GM12878 (cell line): ENCODE measurements at regions not wholly inside any gene's neighbourhood (a gene's known extent, or its start where the extent isn't known, plus 50 kb on each side); places are given as distances from the start of the nearest gene placed in this dataset.

Experiments used
- ATAC-seq: fragments of 200-7000 bp; cut with Tn5 transposase; 3 replicates; pipeline ENCODE4 v1.9.1; 2020; ENCODE audit warnings: mild to moderate bottlenecking, moderate library complexity
- BruUV-seq: library from RNA; stranded (reverse); fragments of 400-500 nt; replicated peaks from 2 replicates; lab custom pipeline; 2021; lab: Mats Ljungman, UMichigan
- CTCF ChIA-PET: fragments of 300-600 bp; sonication (Branson Sonifier 250); formaldehyde crosslinking; extraction: SDS; loops from one replicate; lab custom pipeline; 2021; ENCODE audit warnings: inconsistent platforms; lab: Yijun Ruan, JAX
- POLR2A ChIA-PET: fragments of 350-600 bp; formaldehyde crosslinking; extraction: SDS; loops from one replicate; lab custom pipeline; 2021; ENCODE audit warnings: inconsistent platforms; lab: Charles Lee
- RAD21 ChIA-PET: fragments of 300-600 bp; sonication (Branson Sonifier 250); formaldehyde crosslinking; loops from one replicate; lab custom pipeline; 2023; ENCODE audit warnings: antibody characterized with exemption; ENCODE audit not compliant: unreplicated experiment; lab: Charles Lee
- SMC1A ChIA-PET: fragments of 300-600 bp; sonication (Branson Sonifier 250); formaldehyde crosslinking; loops from one replicate; lab custom pipeline; 2023; ENCODE audit not compliant: unreplicated experiment, uncharacterized antibody; lab: Charles Lee
- DNase-seq: peaks from one replicate; pipeline ENCODE4 v3.0.0-alpha.2; 2011; ENCODE audit warnings: low read depth, low spot score
- FAIRE-seq: peaks from 3 replicates; lab custom pipeline; 2011; peaks lifted over from hg19 to GRCh38; lab: Jason Lieb, UNC
- H2AFZ ChIP-seq: 2 replicates; pipeline ENCODE4 v1.6.0; 2011; ENCODE audit warnings: low read depth, low read length, control low read depth; ENCODE audit not compliant: control insufficient read depth
- H3K27ac ChIP-seq: 2 replicates; pipeline ENCODE4 v1.5.1; 2011; ENCODE audit warnings: control low read depth; ENCODE audit not compliant: control insufficient read depth, insufficient read depth
- H3K27me3 ChIP-seq, 2 experiments: replicated peaks in 1 of 2; 2 replicates each; pipeline versions ENCODE4 v1.6.0 to v1.6.1; 2011; ENCODE audit warnings: low read length in 1 of 2; ENCODE audit not compliant: control insufficient read depth in 2 of 2, insufficient read depth in 2 of 2
- H3K36me3 ChIP-seq, 2 experiments: 2 replicates each; pipeline ENCODE4 v1.5.1; 2011; ENCODE audit warnings: low read length in 1 of 2; ENCODE audit not compliant: control insufficient read depth in 2 of 2, insufficient read depth in 2 of 2
- H3K4me1 ChIP-seq: 2 replicates; pipeline ENCODE4 v1.6.1; 2011; ENCODE audit warnings: mild to moderate bottlenecking, low read length, moderate library complexity, mixed read lengths; ENCODE audit not compliant: control insufficient read depth, insufficient read depth
- H3K4me2 ChIP-seq: 2 replicates; pipeline ENCODE4 v1.6.0; 2011; ENCODE audit warnings: control low read depth; ENCODE audit not compliant: control insufficient read depth, insufficient read depth
- H3K4me3 ChIP-seq: fragments of 200-600 bp; sonication (generic); 2 replicates; pipeline ENCODE4 v1.5.1; 2016
- H3K79me2 ChIP-seq: 2 replicates; pipeline ENCODE4 v1.6.0; 2011; ENCODE audit warnings: low read length; ENCODE audit not compliant: control insufficient read depth, insufficient read depth
- H3K9ac ChIP-seq: 2 replicates; pipeline ENCODE4 v1.8.0; 2011; ENCODE audit warnings: low read length, control low read depth, mixed read lengths; ENCODE audit not compliant: control insufficient read depth, insufficient read depth
- H3K9me3 ChIP-seq: replicated peaks from 3 replicates; pipeline ENCODE4 v1.5.1; 2011; ENCODE audit warnings: mild to moderate bottlenecking, low read length; ENCODE audit not compliant: control insufficient read depth, insufficient read depth
- H4K20me1 ChIP-seq: 2 replicates; pipeline ENCODE4 v1.6.0; 2011; ENCODE audit not compliant: control insufficient read depth, insufficient read depth
- BHLHE40 ChIP-seq, 2 experiments: fragments of 450-650 bp in 1 of 2; IDR thresholded peaks; 2 replicates each; pipeline ENCODE4 v1.6.1; 2011 to 2017; ENCODE audit warnings: low read depth in 2 of 2, borderline replicate concordance in 1 of 2, improper control_type of control experiment in 1 of 2, low read length in 1 of 2, mild to moderate bottlenecking in 1 of 2
- CHD2 ChIP-seq: IDR thresholded peaks from 2 replicates; pipeline ENCODE4 v1.6.1; 2011; ENCODE audit warnings: low read depth, low read length, improper control_type of control experiment, borderline replicate concordance
- FOXK2 ChIP-seq: fragments of 450-650 bp; IDR thresholded peaks from 2 replicates; pipeline ENCODE4 v1.6.1; 2017; ENCODE audit warnings: mild to moderate bottlenecking, moderate library complexity
- KDM1A ChIP-seq: fragments of 200-600 bp; sonication (generic); IDR thresholded peaks from 2 replicates; pipeline ENCODE4 v1.6.1; 2016; ENCODE audit warnings: borderline replicate concordance
- PAX5 ChIP-seq: IDR thresholded peaks from 2 replicates; pipeline ENCODE4 v1.6.1; 2011; ENCODE audit warnings: low read depth, low read length, borderline replicate concordance
- SMAD1 ChIP-seq: fragments of 450-650 bp; IDR thresholded peaks from 2 replicates; pipeline ENCODE4 v1.6.1; 2018; ENCODE audit warnings: mild to moderate bottlenecking, low read depth; ENCODE audit not compliant: partially characterized antibody
- SP1 ChIP-seq: IDR thresholded peaks from one replicate; pipeline ENCODE4 v1.6.1; 2011; ENCODE audit warnings: low read depth, low read length
- STAT1 ChIP-seq: fragments of 450-650 bp; conservative IDR thresholded peaks from 2 replicates; pipeline ENCODE4 v1.6.1; 2014; ENCODE audit warnings: antibody characterized with exemption, mild to moderate bottlenecking
- TCF3 ChIP-seq: IDR thresholded peaks from 2 replicates; pipeline ENCODE4 v1.6.1; 2012; ENCODE audit warnings: low read depth, mild to moderate bottlenecking, low read length, borderline replicate concordance; ENCODE audit not compliant: insufficient read depth
- ZNF217 ChIP-seq: fragments of 450-650 bp; IDR thresholded peaks from 2 replicates; pipeline ENCODE4 v1.6.1; 2017; ENCODE audit warnings: antibody characterized with exemption, mild to moderate bottlenecking
- WGBS: methylation state at CpG from one replicate; pipeline ENCODE4 v1.1.6; 2016; ENCODE audit warnings: low lambda C conversion rate; ENCODE audit not compliant: insufficient replicate concordance, insufficient coverage; ENCODE audit errors: missing lambda C conversion rate; 5-methylcytosine and 5-hydroxymethylcytosine counted together
- in situ Hi-C: fragments of 300-500 bp; cut with MboI; formaldehyde crosslinking; loops from 9 replicates; pipeline ENCODE4 v1.14.3; 2018; ENCODE audit warnings: mixed read lengths
- intact Hi-C: fragments of 100-400 bp; cut with micrococcal nuclease; formaldehyde crosslinking; loops from one replicate; pipeline ENCODE4 v1.14.2; 2022; ENCODE audit not compliant: unreplicated experiment
- TF ChIP-seq, protein P1 (sequence below): fragments of 450-650 bp; IDR thresholded peaks from 2 replicates; pipeline ENCODE4 v1.6.1; 2016; ENCODE audit warnings: mild to moderate bottlenecking

DNA sequence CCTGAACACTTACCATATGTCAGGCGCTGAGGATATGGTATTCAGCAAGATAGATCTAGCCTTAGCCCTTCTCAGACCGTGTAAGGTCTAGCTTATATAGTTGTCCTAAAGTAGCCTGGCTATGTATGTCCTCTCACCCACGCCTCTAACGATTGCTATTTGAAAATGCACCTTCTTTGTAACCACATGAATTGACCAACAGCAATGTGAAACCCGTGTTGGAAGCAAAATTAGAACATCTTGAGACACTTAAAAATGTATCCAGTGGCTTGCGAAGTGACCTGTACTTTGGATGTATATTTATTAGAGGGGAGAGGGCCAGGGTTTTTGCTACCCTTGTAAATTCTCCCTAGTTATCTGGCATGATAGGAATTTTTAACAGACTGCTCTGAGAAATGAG is 860.0 kb upstream of the ZEB2 start:
- no peak overlapping the region for H2AFZ ChIP-seq
- H3K27ac ChIP-seq = no peak overlapping the region
- no peaks in the 10 kb centered on the region for H3K27me3 ChIP-seq
- H3K9me3 ChIP-seq = no peaks in the 10 kb centered on the region
- H3K4me3 ChIP-seq = no peak overlapping the region
- DNase-seq (no peak), FAIRE-seq (no peak), ATAC-seq (no peak)
- H3K79me2 ChIP-seq = no peaks in the 10 kb centered on the region
- H3K9ac ChIP-seq = no peak overlapping the region
- H4K20me1 ChIP-seq = no peaks in the 10 kb centered on the region
- intact Hi-C loops = no loop called here
- H3K4me1 ChIP-seq = no peaks in the 10 kb centered on the region
- in situ Hi-C loops = no loop called here
- ChIA-PET RAD21 (no interaction called here), POLR2A (no interaction called here), SMC1A (interaction anchor here (0.7 kb wide), 1 partner anchor 893 kb away, joined by 3 read pairs; no protein-coding TSS in a partner anchor), CTCF (no interaction called here)
- no TSS peak for BruUV-seq
- TF ChIP-seq SMAD1 (no peak), ZNF217 (no peak), STAT1 (no peak), CHD2 (no peak), TCF3 (no peak), BHLHE40 (IDR thresholded peaks at IDR 0.05; ENCODE audit: borderline replicate concordance in 1 of 2, low read depth in 2 of 2, low read length in 1 of 2) (no peak), FOXK2 (no peak), KDM1A (no peak), PAX5 (no peak), SP1 (no peak)
- TF ChIP-seq, protein P1, sequence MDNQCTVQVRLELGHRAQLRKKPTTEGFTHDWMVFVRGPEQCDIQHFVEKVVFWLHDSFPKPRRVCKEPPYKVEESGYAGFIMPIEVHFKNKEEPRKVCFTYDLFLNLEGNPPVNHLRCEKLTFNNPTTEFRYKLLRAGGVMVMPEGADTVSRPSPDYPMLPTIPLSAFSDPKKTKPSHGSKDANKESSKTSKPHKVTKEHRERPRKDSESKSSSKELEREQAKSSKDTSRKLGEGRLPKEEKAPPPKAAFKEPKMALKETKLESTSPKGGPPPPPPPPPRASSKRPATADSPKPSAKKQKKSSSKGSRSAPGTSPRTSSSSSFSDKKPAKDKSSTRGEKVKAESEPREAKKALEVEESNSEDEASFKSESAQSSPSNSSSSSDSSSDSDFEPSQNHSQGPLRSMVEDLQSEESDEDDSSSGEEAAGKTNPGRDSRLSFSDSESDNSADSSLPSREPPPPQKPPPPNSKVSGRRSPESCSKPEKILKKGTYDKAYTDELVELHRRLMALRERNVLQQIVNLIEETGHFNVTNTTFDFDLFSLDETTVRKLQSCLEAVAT = no peak
- H3K36me3 ChIP-seq = no peaks in the 10 kb centered on the region
- H3K4me2 ChIP-seq = no peak overlapping the region
- 25% methylated on average over 6 of the region's 6 CpGs for WGBS
